ENCODE measurements at regions not wholly inside any gene's neighbourhood (a gene's known extent, or its start where the extent isn't known, plus 50 kb on each side); places are given as distances from the start of the nearest gene placed in this dataset.

DNA sequence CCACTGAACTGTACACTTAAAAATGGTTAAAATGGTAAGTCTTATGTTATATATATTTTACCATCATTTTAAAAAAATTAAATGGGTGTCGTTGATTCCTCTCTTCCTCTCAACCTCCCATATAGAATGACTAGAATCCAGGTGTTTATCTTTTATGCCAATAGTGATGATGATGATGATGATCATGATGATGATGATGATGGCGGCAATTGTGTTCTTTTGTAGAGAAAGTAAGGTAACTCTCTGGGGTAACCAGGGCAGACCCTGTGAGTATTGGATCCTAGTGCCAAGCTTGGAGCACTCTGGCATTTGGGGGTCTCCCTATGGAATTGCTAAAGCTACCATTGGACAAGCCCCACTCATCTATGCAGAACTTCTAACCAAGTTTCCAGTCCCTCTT, 113.6 kb downstream of the GLI2 start:
- DNase-seq (ENCODE audit: low read depth, low spot score) (no peak), FAIRE-seq (no peak), ATAC-seq (no peak)
- Histone ChIP-seq H3K4me2 (ENCODE audit: control insufficient read depth, insufficient read depth) (no peak overlapping the region), H3K27me3 (replicated peaks in 1 of 2; ENCODE audit: control insufficient read depth in 2 of 2, insufficient read depth in 2 of 2, low read length in 1 of 2) (peaks cover 0 to 3% of the 10 kb centered on the region in 2 experiments; a peak in 3 of 4 replicates), H3K4me1 (ENCODE audit: control insufficient read depth, insufficient read depth, low read length) (no peaks in the 10 kb centered on the region), H3K9ac (ENCODE audit: control insufficient read depth, insufficient read depth, low read length) (no peak overlapping the region), H2AFZ (ENCODE audit: control insufficient read depth, low read depth, low read length) (no peak overlapping the region), H3K79me2 (ENCODE audit: control insufficient read depth, insufficient read depth, low read length) (no peaks in the 10 kb centered on the region), H3K9me3 (replicated peaks; ENCODE audit: control insufficient read depth, insufficient read depth, low read length) (no peaks in the 10 kb centered on the region), H3K4me3 (no peak overlapping the region), H3K36me3 (ENCODE audit: control insufficient read depth in 2 of 2, insufficient read depth in 2 of 2, low read length in 1 of 2) (no peaks in the 10 kb centered on the region), H4K20me1 (ENCODE audit: control insufficient read depth, insufficient read depth) (no peaks in the 10 kb centered on the region), H3K27ac (ENCODE audit: control insufficient read depth, insufficient read depth) (no peak overlapping the region)
- no TSS peak for BruUV-seq (replicated peaks)
- WGBS (ENCODE audit: insufficient coverage, insufficient replicate concordance, low lambda C conversion rate, missing lambda C conversion rate) = 39% methylated on average over 2 of the region's 2 CpGs
- in situ Hi-C loops (cut with MboI) (no loop called here), intact Hi-C loops (cut with micrococcal nuclease; ENCODE audit: unreplicated experiment) (no loop called here)
- TF ChIP-seq LARP7 (IDR thresholded peaks at IDR 0.05) (no peak), NFYB (IDR thresholded peaks at IDR 0.05; ENCODE audit: insufficient read depth, low read depth, low read length) (no peak), ZNF274 (IDR thresholded peaks at IDR 0.05; ENCODE audit: insufficient read depth, insufficient read length) (no peak), REST (IDR thresholded peaks at IDR 0.05; ENCODE audit: low read depth, low read length) (no peak), IRF3 (IDR thresholded peaks at IDR 0.05) (no peak), SUPT20H (IDR thresholded peaks at IDR 0.05; ENCODE audit: borderline replicate concordance, control insufficient read depth, low read depth, low read length) (no peak), ZNF217 (IDR thresholded peaks at IDR 0.05) (no peak)
- TF ChIP-seq, protein P1, sequence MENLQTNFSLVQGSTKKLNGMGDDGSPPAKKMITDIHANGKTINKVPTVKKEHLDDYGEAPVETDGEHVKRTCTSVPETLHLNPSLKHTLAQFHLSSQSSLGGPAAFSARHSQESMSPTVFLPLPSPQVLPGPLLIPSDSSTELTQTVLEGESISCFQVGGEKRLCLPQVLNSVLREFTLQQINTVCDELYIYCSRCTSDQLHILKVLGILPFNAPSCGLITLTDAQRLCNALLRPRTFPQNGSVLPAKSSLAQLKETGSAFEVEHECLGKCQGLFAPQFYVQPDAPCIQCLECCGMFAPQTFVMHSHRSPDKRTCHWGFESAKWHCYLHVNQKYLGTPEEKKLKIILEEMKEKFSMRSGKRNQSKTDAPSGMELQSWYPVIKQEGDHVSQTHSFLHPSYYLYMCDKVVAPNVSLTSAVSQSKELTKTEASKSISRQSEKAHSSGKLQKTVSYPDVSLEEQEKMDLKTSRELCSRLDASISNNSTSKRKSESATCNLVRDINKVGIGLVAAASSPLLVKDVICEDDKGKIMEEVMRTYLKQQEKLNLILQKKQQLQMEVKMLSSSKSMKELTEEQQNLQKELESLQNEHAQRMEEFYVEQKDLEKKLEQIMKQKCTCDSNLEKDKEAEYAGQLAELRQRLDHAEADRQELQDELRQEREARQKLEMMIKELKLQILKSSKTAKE (IDR thresholded peaks at IDR 0.05; ENCODE audit: low read depth, poor library complexity, severe bottlenecking) = no peak
- TF ChIP-seq, protein P2, sequence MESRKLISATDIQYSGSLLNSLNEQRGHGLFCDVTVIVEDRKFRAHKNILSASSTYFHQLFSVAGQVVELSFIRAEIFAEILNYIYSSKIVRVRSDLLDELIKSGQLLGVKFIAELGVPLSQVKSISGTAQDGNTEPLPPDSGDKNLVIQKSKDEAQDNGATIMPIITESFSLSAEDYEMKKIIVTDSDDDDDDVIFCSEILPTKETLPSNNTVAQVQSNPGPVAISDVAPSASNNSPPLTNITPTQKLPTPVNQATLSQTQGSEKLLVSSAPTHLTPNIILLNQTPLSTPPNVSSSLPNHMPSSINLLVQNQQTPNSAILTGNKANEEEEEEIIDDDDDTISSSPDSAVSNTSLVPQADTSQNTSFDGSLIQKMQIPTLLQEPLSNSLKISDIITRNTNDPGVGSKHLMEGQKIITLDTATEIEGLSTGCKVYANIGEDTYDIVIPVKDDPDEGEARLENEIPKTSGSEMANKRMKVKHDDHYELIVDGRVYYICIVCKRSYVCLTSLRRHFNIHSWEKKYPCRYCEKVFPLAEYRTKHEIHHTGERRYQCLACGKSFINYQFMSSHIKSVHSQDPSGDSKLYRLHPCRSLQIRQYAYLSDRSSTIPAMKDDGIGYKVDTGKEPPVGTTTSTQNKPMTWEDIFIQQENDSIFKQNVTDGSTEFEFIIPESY (IDR thresholded peaks at IDR 0.05) = no peak
- SMC1A ChIA-PET (ENCODE audit: uncharacterized antibody, unreplicated experiment) = no interaction called here
- CTCF ChIA-PET = no interaction called here
- POLR2A ChIA-PET = interaction anchor here (0.6 kb wide), 1 partner anchor 275 kb away, joined by 4 read pairs; no protein-coding TSS in a partner anchor
- RAD21 ChIA-PET (ENCODE audit: unreplicated experiment) = no interaction called here
